D721Med (cell line): ENCODE measurements at regions not wholly inside any gene's neighbourhood (a gene's known extent, or its start where the extent isn't known, plus 50 kb on each side); places are given as distances from the start of the nearest gene placed in this dataset.

ENCODE experiments used
- DNase-seq: peaks from one replicate; pipeline ENCODE4 v3.0.0; 2011; ENCODE audit warnings: low spot score; ENCODE audit not compliant: insufficient read length
- FAIRE-seq: peaks from 2 replicates; lab custom pipeline; 2011; peaks lifted over from hg19 to GRCh38; lab: Jason Lieb, UNC
- CTCF ChIP-seq: IDR thresholded peaks from 2 replicates; pipeline ENCODE4 v1.5.1; 2012; ENCODE audit warnings: mild to moderate bottlenecking, control low read depth; ENCODE audit not compliant: insufficient read depth; ENCODE audit errors: missing control alignments

DNA sequence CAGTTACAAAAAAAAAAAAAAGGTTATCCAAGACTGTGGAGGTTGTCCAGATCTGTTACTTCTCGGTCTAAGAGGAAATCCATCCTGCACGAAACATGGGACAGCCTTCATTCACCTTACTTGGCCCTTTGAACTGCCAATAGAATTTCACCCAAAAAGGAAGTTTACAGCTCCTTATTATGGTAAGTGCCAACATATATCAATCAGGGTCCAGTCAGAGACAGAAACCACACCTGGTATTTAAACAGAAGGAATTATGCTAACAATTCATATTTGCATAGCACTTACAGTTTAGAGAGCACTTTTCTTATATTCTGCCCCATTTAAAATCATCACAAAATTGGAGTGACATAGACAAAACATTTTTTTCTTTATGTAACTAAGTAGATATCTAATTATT, 93.6 kb upstream of the PTPN3 start:
- FAIRE-seq, result no peak
- DNase-seq, result no peak
- TF ChIP-seq CTCF, result no peak

DNA sequence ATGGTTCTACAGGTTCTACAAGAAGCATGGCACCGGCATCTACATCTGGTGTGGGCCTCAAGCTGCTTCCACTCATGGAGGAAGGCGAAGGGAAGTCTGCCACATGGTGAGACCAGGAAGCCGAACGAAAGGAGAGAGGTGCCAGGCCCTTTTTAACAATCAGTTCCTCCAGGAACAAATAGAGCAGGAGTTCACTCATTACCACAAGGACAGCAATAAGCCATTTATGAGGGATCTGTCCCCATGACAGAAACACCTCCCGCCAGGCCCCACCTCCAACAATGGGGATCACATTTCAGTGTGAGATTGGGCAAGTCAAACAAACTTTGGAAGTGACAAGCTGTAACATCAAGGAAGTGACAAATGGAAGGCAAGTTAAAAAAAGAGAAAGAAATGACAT, 95.5 kb upstream of the PTPN3 start:
- DNase-seq, result no peak
- FAIRE-seq, result no peak
- TF ChIP-seq CTCF, result no peak

- TF ChIP-seq CTCF, result no peak
- DNase-seq (no peak), FAIRE-seq (no peak)
Observed at GRCh38 chr9:109597496-109597895, 99.4 kb upstream of the PTPN3 start.

- FAIRE-seq (no peak), DNase-seq (no peak)
- TF ChIP-seq CTCF, result no peak
Observed at GRCh38 chr9:109599131-109599530, 101.0 kb upstream of the PTPN3 start.

DNA sequence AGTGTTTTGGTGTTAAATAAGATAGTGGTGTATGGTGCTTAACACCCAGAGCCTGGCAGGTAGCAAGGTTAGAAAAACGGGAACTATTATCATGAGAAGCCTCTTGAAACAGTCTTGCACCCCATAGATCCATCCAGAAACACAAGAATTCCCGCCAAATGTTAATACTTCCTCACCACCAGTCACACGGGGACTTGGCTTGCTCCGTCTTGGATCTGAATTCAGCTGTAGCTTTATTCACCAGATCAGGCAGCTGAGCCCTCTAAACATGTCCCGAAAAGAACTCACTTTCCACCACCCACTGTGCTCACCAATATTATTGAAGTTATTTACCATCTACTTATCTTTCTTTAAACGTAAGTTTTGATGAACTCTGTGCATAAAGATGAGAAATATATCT, 101.6 kb upstream of the PTPN3 start:
- no peak for TF ChIP-seq CTCF
- DNase-seq, result no peak
- FAIRE-seq, result no peak

DNA sequence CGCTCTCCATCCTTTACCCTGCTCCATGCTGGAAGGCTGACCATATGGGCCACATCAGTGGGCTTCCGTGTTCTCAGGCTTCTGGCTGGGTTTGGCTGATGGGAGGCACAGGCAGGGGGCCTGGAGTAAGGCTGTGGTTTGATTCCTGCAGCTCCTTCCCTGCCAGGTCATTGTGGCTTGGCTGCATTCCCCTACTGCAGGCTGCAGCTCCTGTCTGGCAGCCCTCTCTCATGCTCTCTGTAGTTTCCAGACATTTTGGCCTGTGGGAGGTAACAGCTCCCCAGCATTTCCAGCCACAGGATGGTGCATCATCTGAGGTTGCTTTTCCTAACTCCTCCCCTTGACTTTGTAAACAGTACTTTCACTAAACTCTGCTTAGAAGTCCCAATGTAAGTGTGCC, 102.0 kb upstream of the PTPN3 start:
- no peak for DNase-seq
- FAIRE-seq, result no peak

DNA sequence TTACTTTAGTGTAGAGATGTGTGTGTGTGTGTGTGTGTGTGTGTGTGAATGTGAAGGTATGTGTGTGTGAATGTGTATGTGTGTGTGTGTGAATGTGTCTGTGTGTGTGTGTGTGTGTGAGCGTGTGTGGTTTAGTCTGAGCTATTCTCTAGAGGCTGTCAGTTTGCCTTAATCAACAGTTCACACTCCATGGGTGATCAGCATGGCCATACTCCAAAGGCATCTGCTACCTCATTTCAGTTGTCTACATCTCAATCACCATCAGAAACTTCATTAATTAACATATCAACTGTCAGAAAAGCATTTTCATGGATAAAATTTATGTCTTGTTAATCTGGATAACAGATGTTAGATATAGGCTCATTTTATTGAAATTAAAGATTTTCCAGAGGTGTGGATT, 103.1 kb upstream of the PTPN3 start:
- TF ChIP-seq CTCF, result no peak
- no peak for DNase-seq
- no peak for FAIRE-seq

More for the DNA sequence above, 102.0 kb upstream of the PTPN3 start:
- no peak for TF ChIP-seq CTCF
